Adipocyte (in vitro differentiated cells): ENCODE measurements at regions not wholly inside any gene's neighbourhood (a gene's known extent, or its start where the extent isn't known, plus 50 kb on each side); places are given as distances from the start of the nearest gene placed in this dataset.

Source experiments
- DNase-seq: peaks from one replicate; pipeline ENCODE4 v3.0.0-alpha.2; 2015; ENCODE audit warnings: low read depth
- H3K27me3 ChIP-seq: replicated peaks from 2 replicates; pipeline ENCODE4 v1.7.0; 2013; ENCODE audit warnings: mild to moderate bottlenecking, low read length, moderate library complexity; ENCODE audit not compliant: control insufficient read depth, insufficient read depth
- H3K36me3 ChIP-seq: 2 replicates; pipeline ENCODE4 v1.7.0; 2013; ENCODE audit warnings: low read length, mild to moderate bottlenecking, moderate library complexity; ENCODE audit not compliant: control insufficient read depth, insufficient read depth, severe bottlenecking
- H3K4me1 ChIP-seq: 2 replicates; pipeline ENCODE4 v1.7.0; 2013; ENCODE audit warnings: mild to moderate bottlenecking, low read length, moderate library complexity; ENCODE audit not compliant: control insufficient read depth, insufficient read depth
- H3K4me3 ChIP-seq: 2 replicates; pipeline ENCODE4 v1.7.0; 2013; ENCODE audit warnings: mild to moderate bottlenecking, low read length, moderate library complexity
- H3K9ac ChIP-seq: 2 replicates; pipeline ENCODE4 v1.7.0; 2013; ENCODE audit warnings: mild to moderate bottlenecking, low read length, moderate library complexity
- H3K9me3 ChIP-seq: 2 replicates; pipeline ENCODE4 v1.7.0; 2013; ENCODE audit warnings: mild to moderate bottlenecking, low read length, moderate library complexity; ENCODE audit not compliant: control insufficient read depth

GRCh38 chr4:137468836-137469235 lies 63.5 kb downstream of the PCDH18 start:
- Histone ChIP-seq H3K4me3 (no peak overlapping the region), H3K27me3 (no peaks in the 10 kb centered on the region), H3K4me1 (peaks cover 13% of the 10 kb centered on the region), H3K36me3 (no peaks in the 10 kb centered on the region), H3K9me3 (no peaks in the 10 kb centered on the region), H3K9ac (no peak overlapping the region)
- DNase-seq, result no peak

GRCh38 chr4:137467537-137467936 lies 64.8 kb downstream of the PCDH18 start:
- no peak for DNase-seq
- H3K36me3 ChIP-seq, result no peaks in the 10 kb centered on the region
- H3K9me3 ChIP-seq, result no peaks in the 10 kb centered on the region
- H3K4me1 ChIP-seq, result peaks cover 13% of the 10 kb centered on the region
- H3K27me3 ChIP-seq, result no peaks in the 10 kb centered on the region
- no peak overlapping the region for H3K9ac ChIP-seq
- no peak overlapping the region for H3K4me3 ChIP-seq

GRCh38 chr4:137463377-137464003 lies 68.8 kb downstream of the PCDH18 start:
- no peak overlapping the region for H3K4me3 ChIP-seq
- no peaks in the 10 kb centered on the region for H3K36me3 ChIP-seq
- H3K27me3 ChIP-seq, result no peaks in the 10 kb centered on the region
- H3K9me3 ChIP-seq, result no peaks in the 10 kb centered on the region
- H3K4me1 ChIP-seq, result no peaks in the 10 kb centered on the region
- H3K9ac ChIP-seq, result no peak overlapping the region
- DNase-seq, result no peak

GRCh38 chr4:137455647-137456321 lies 76.5 kb downstream of the PCDH18 start:
- Histone ChIP-seq H3K27me3 (no peaks in the 10 kb centered on the region), H3K9ac (no peak overlapping the region), H3K36me3 (no peaks in the 10 kb centered on the region), H3K4me1 (peaks cover 3% of the 10 kb centered on the region), H3K4me3 (no peak overlapping the region), H3K9me3 (no peaks in the 10 kb centered on the region)
- no peak for DNase-seq

- DNase-seq, result no peak
- Histone ChIP-seq H3K4me3 (no peak overlapping the region), H3K9ac (no peak overlapping the region), H3K27me3 (no peaks in the 10 kb centered on the region), H3K9me3 (no peaks in the 10 kb centered on the region), H3K4me1 (peaks cover 3% of the 10 kb centered on the region), H3K36me3 (no peaks in the 10 kb centered on the region)
Observed at GRCh38 chr4:137454767-137455166, 77.5 kb downstream of the PCDH18 start.

GRCh38 chr4:137452799-137453198 lies 79.5 kb downstream of the PCDH18 start:
- Histone ChIP-seq H3K9me3 (no peaks in the 10 kb centered on the region), H3K27me3 (no peaks in the 10 kb centered on the region), H3K4me3 (no peak overlapping the region), H3K9ac (no peak overlapping the region), H3K4me1 (peaks cover 3% of the 10 kb centered on the region), H3K36me3 (no peaks in the 10 kb centered on the region)
- DNase-seq, result no peak

GRCh38 chr4:137451172-137451825 lies 81.0 kb downstream of the PCDH18 start:
- no peak overlapping the region for H3K9ac ChIP-seq
- H3K4me3 ChIP-seq, result no peak overlapping the region

GRCh38 chr4:137448402-137448801 lies 83.9 kb downstream of the PCDH18 start:
- Histone ChIP-seq H3K9me3 (no peaks in the 10 kb centered on the region), H3K4me1 (peaks cover 3% of the 10 kb centered on the region), H3K27me3 (no peaks in the 10 kb centered on the region), H3K9ac (no peak overlapping the region), H3K36me3 (no peaks in the 10 kb centered on the region), H3K4me3 (no peak overlapping the region)
- DNase-seq, result no peak

More at GRCh38 chr4:137451172-137451825, 81.0 kb downstream of the PCDH18 start:
- Histone ChIP-seq H3K36me3 (no peaks in the 10 kb centered on the region), H3K4me1 (peaks cover 3% of the 10 kb centered on the region), H3K9me3 (no peaks in the 10 kb centered on the region), H3K27me3 (no peaks in the 10 kb centered on the region)
- DNase-seq, result no peak

GRCh38 chr4:137446071-137446470 lies 86.2 kb downstream of the PCDH18 start:
- no peak for DNase-seq
- Histone ChIP-seq H3K9me3 (no peaks in the 10 kb centered on the region), H3K4me1 (peaks cover under 1% of the 10 kb centered on the region), H3K4me3 (no peak overlapping the region), H3K36me3 (no peaks in the 10 kb centered on the region), H3K27me3 (no peaks in the 10 kb centered on the region), H3K9ac (no peak overlapping the region)

- DNase-seq, result no peak
- Histone ChIP-seq H3K9me3 (no peaks in the 10 kb centered on the region), H3K4me1 (no peaks in the 10 kb centered on the region), H3K36me3 (no peaks in the 10 kb centered on the region), H3K27me3 (no peaks in the 10 kb centered on the region), H3K9ac (no peak overlapping the region), H3K4me3 (no peak overlapping the region)
Observed at GRCh38 chr4:137443031-137443800, 89.1 kb downstream of the PCDH18 start.
